BJ (cell line): ENCODE measurements at regions not wholly inside any gene's neighbourhood (a gene's known extent, or its start where the extent isn't known, plus 50 kb on each side); places are given as distances from the start of the nearest gene placed in this dataset.
"Not testable (repeated sequence)": the region's sequence is repeated elsewhere in the genome, so short reads cannot be mapped to it uniquely, and the experiment has no call there.

Experiments
- CTCF ChIA-PET: fragments of 350-600 bp; formaldehyde crosslinking; extraction: SDS; loops from one replicate; lab custom pipeline; 2021; ENCODE audit warnings: antibody characterized with exemption, inconsistent platforms; lab: Yijun Ruan, JAX
- POLR2A ChIA-PET: fragments of 300-600 bp; sonication (Branson Sonifier 250); formaldehyde crosslinking; extraction: SDS; loops from one replicate; lab custom pipeline; 2021; ENCODE audit warnings: antibody characterized with exemption; lab: Charles Lee
- DNase-seq: peaks from one replicate; pipeline ENCODE4 v3.0.0-alpha.2; 2011; ENCODE audit warnings: low read depth
- H3K27me3 ChIP-seq: 2 replicates; pipeline ENCODE4 v1.6.0; 2011; ENCODE audit warnings: low read length; ENCODE audit not compliant: control insufficient read depth, insufficient read depth
- H3K36me3 ChIP-seq: 2 replicates; pipeline ENCODE4 v1.5.1; 2011; ENCODE audit warnings: low read length; ENCODE audit not compliant: control insufficient read depth, insufficient read depth
- H3K4me3 ChIP-seq: 2 replicates; pipeline ENCODE4 v1.5.1; 2011; ENCODE audit warnings: low read depth, mild to moderate bottlenecking, control low read depth, low read length
- CTCF ChIP-seq: IDR thresholded peaks from 2 replicates; pipeline ENCODE4 v1.5.1; 2011; ENCODE audit warnings: low read depth, mild to moderate bottlenecking, control low read depth, inconsistent platforms, low read length, moderate library complexity; ENCODE audit not compliant: insufficient read depth

- DNase-seq = no peak
- ChIA-PET CTCF (interaction anchor here (1.8 kb wide), 1 partner anchor 8 kb away, joined by 4 read pairs; no protein-coding TSS in a partner anchor), POLR2A (no interaction called here)
- TF ChIP-seq CTCF = no peak
- Histone ChIP-seq H3K36me3 (no peaks in the 10 kb centered on the region), H3K4me3 (no peak overlapping the region), H3K27me3 (no peaks in the 10 kb centered on the region)
These were observed 158.1 kb downstream of the SLC24A2 start for GRCh38 chr9:19630760-19631159.

GRCh38 chr9:19629488-19629887, 159.3 kb downstream of the SLC24A2 start:
- Histone ChIP-seq H3K4me3 (no peak overlapping the region), H3K27me3 (no peaks in the 10 kb centered on the region), H3K36me3 (no peaks in the 10 kb centered on the region)
- CTCF ChIA-PET = interaction anchor here (0.7 to 1.8 kb wide), 2 partner anchors 9 to 14 kb away, joined by 3 to 4 read pairs; no protein-coding TSS in a partner anchor
- no peak for DNase-seq
- POLR2A ChIA-PET = no interaction called here
- TF ChIP-seq CTCF = no peak

GRCh38 chr9:19625426-19625825, 163.4 kb downstream of the SLC24A2 start:
- CTCF ChIA-PET, POLR2A ChIA-PET, H3K36me3 ChIP-seq, H3K4me3 ChIP-seq, H3K27me3 ChIP-seq, DNase-seq: not testable (repeated sequence)

GRCh38 chr9:19624519-19624918, 164.3 kb downstream of the SLC24A2 start:
- Histone ChIP-seq H3K27me3 (no peaks in the 10 kb centered on the region), H3K36me3 (no peaks in the 10 kb centered on the region), H3K4me3 (no peak overlapping the region)
- ChIA-PET CTCF (no interaction called here), POLR2A (no interaction called here)
- TF ChIP-seq CTCF = no peak
- DNase-seq = no peak

GRCh38 chr9:19623941-19624340, 164.9 kb downstream of the SLC24A2 start:
- ChIA-PET POLR2A (no interaction called here), CTCF (no interaction called here)
- no peak for TF ChIP-seq CTCF
- Histone ChIP-seq H3K36me3 (no peaks in the 10 kb centered on the region), H3K4me3 (no peak overlapping the region), H3K27me3 (no peaks in the 10 kb centered on the region)
- no peak for DNase-seq

- ChIA-PET CTCF (interaction anchor here (1.0 to 1.1 kb wide), 2 partner anchors 8 to 16 kb away, joined by 3 to 4 read pairs; no protein-coding TSS in a partner anchor), POLR2A (no interaction called here)
- Histone ChIP-seq H3K27me3 (no peaks in the 10 kb centered on the region), H3K36me3 (no peaks in the 10 kb centered on the region), H3K4me3 (no peak overlapping the region)
- no peak for DNase-seq
- no peak for TF ChIP-seq CTCF
These were observed 168.5 kb downstream of the SLC24A2 start for GRCh38 chr9:19620326-19620725.
